HG02571 (cell line): ENCODE measurements at regions not wholly inside any gene's neighbourhood (a gene's known extent, or its start where the extent isn't known, plus 50 kb on each side); places are given as distances from the start of the nearest gene placed in this dataset.

ENCODE experiments used
- ATAC-seq: cut with Tn5 transposase; IDR thresholded peaks from one replicate; pipeline ENCODE4 v1.9.1; 2021; ENCODE audit warnings: mild to moderate bottlenecking, moderate library complexity; ENCODE audit not compliant: unreplicated experiment

- no peak for ATAC-seq
Measured at GRCh38 chr2:71786291-71787107, 333.1 kb downstream of the DYSF start.

- no peak for ATAC-seq
Measured at GRCh38 chr2:71785516-71785981, 332.2 kb downstream of the DYSF start.

GRCh38 chr2:71784734-71785511, 331.6 kb downstream of the DYSF start:
- no peak for ATAC-seq

- no peak for ATAC-seq
Measured at GRCh38 chr2:71783815-71784214, 330.5 kb downstream of the DYSF start.

GRCh38 chr2:71783215-71783614, 329.9 kb downstream of the DYSF start:
- ATAC-seq: no peak

GRCh38 chr2:71782323-71782722, 329.0 kb downstream of the DYSF start:
- ATAC-seq: no peak

- ATAC-seq: no peak
Measured at GRCh38 chr2:71781695-71782228, 328.4 kb downstream of the DYSF start.

- ATAC-seq: no peak
Measured at GRCh38 chr2:71780162-71780561, 326.8 kb downstream of the DYSF start.

- no peak for ATAC-seq
Measured at GRCh38 chr2:71779774-71780105, 326.4 kb downstream of the DYSF start.

GRCh38 chr2:71778936-71779773, 325.8 kb downstream of the DYSF start:
- ATAC-seq: no peak

GRCh38 chr2:71778514-71778913, 325.2 kb downstream of the DYSF start:
- no peak for ATAC-seq

GRCh38 chr2:71777946-71778345, 324.6 kb downstream of the DYSF start:
- ATAC-seq: no peak

- no peak for ATAC-seq
Measured at GRCh38 chr2:71776227-71776626, 322.9 kb downstream of the DYSF start.

GRCh38 chr2:71773218-71773617, 319.9 kb downstream of the DYSF start:
- ATAC-seq: no peak

GRCh38 chr2:71772510-71773172, 319.3 kb downstream of the DYSF start:
- ATAC-seq: no peak

- ATAC-seq: no peak
Measured at GRCh38 chr2:71767663-71768062, 314.3 kb downstream of the DYSF start.

- ATAC-seq: no peak
Measured at GRCh38 chr2:71759060-71759459, 305.7 kb downstream of the DYSF start.

GRCh38 chr2:71757351-71757750, 304.0 kb downstream of the DYSF start:
- no peak for ATAC-seq

- no peak for ATAC-seq
Measured at GRCh38 chr2:71756280-71756906, 303.0 kb downstream of the DYSF start.

- no peak for ATAC-seq
Measured at GRCh38 chr2:71751590-71751989, 298.2 kb downstream of the DYSF start.
